Germinal center (tissue), 1 donor: ENCODE measurements at regions not wholly inside any gene's neighbourhood (a gene's known extent, or its start where the extent isn't known, plus 50 kb on each side); places are given as distances from the start of the nearest gene placed in this dataset.
"Not testable (repeated sequence)": the region's sequence is repeated elsewhere in the genome, so short reads cannot be mapped to it uniquely, and the experiment has no call there.

Source experiments
- DNase-seq: peaks from one replicate; pipeline ENCODE4 v3.0.0; 2012; ENCODE audit warnings: mixed read lengths, low spot score

- no peak for DNase-seq
Observed at GRCh38 chr9:36461323-36461722, 61.3 kb upstream of the RNF38 start.

- DNase-seq: not testable (repeated sequence)
Observed at GRCh38 chr9:36458430-36458915, 58.4 kb upstream of the RNF38 start.

GRCh38 chr9:36457836-36458429 lies 57.9 kb upstream of the RNF38 start:
- no peak for DNase-seq

- no peak for DNase-seq
Observed at GRCh38 chr9:36456480-36457065, 56.5 kb upstream of the RNF38 start.

- no peak for DNase-seq
Observed at GRCh38 chr9:36451949-36452348, 51.9 kb upstream of the RNF38 start.

GRCh38 chr9:36450110-36450732 lies 50.2 kb upstream of the RNF38 start:
- DNase-seq: peak; percentile 29
